Activated CD4-positive, alpha-beta memory T cell treated with anti-CD3 and anti-CD28 coated beads for 36 hours (primary cell): ENCODE measurements at regions not wholly inside any gene's neighbourhood (a gene's known extent, or its start where the extent isn't known, plus 50 kb on each side); places are given as distances from the start of the nearest gene placed in this dataset.
"Not testable (repeated sequence)": the region's sequence is repeated elsewhere in the genome, so short reads cannot be mapped to it uniquely, and the experiment has no call there.

Experiments
- CTCF ChIA-PET: fragments of 350-600 bp; sonication (Branson Sonifier 250); formaldehyde crosslinking; loops from one replicate; lab custom pipeline; 2021; ENCODE audit warnings: antibody characterized with exemption, inconsistent platforms; lab: Charles Lee
- POLR2A ChIA-PET: fragments of 350-600 bp; sonication (Branson Sonifier 250); formaldehyde crosslinking; loops from one replicate; lab custom pipeline; 2021; ENCODE audit warnings: antibody characterized with exemption; lab: Charles Lee
- DNase-seq: peaks from one replicate; pipeline ENCODE4 v3.0.0-alpha.2; 2020
- H3K27ac Mint-ChIP-seq: one replicate; pipeline ENCODE4 v1.8.0; 2021; ENCODE audit warnings: mixed read lengths
- H3K27me3 Mint-ChIP-seq: one replicate; pipeline ENCODE4 v1.8.0; 2021; ENCODE audit warnings: mixed read lengths
- H3K36me3 Mint-ChIP-seq: one replicate; pipeline ENCODE4 v1.8.0; 2021; ENCODE audit warnings: mixed read lengths
- H3K4me1 Mint-ChIP-seq: one replicate; pipeline ENCODE4 v1.8.0; 2021; ENCODE audit warnings: low read depth, mixed read lengths
- H3K4me3 Mint-ChIP-seq: one replicate; pipeline ENCODE4 v1.8.0; 2021; ENCODE audit warnings: mild to moderate bottlenecking, mixed read lengths
- H3K9me3 Mint-ChIP-seq: one replicate; pipeline ENCODE4 v1.8.0; 2021; ENCODE audit warnings: mixed read lengths
- intact Hi-C: fragments of 100-400 bp; cut with micrococcal nuclease; formaldehyde crosslinking; loops from one replicate; pipeline ENCODE4 v1.15.1; 2023

DNA sequence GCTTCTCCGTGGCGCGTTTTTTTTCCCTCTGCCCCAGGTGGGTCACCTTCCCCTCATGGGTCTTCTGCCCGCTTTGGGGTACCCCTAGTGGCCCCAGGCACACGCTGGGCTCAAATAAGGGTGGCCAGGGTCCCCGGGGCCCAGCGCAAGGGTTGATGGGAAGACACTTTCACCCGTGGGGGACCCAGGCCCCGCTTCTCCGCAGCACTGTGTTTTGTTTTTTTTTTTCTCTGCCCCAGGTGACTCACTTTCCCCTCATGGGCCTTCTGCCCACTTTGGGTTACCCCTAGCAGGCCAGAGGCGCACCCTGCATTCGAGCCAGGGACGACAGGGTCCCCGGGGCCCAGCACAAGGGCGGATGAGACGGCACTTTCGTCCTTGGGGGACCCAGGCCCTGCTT is 526.7 kb downstream of the FOXD4L4 start:
- H3K27ac Mint-ChIP-seq, CTCF ChIA-PET, H3K4me1 Mint-ChIP-seq, H3K4me3 Mint-ChIP-seq, H3K36me3 Mint-ChIP-seq, H3K27me3 Mint-ChIP-seq, intact Hi-C loops, H3K9me3 Mint-ChIP-seq, DNase-seq, POLR2A ChIA-PET: not testable (repeated sequence)

DNA sequence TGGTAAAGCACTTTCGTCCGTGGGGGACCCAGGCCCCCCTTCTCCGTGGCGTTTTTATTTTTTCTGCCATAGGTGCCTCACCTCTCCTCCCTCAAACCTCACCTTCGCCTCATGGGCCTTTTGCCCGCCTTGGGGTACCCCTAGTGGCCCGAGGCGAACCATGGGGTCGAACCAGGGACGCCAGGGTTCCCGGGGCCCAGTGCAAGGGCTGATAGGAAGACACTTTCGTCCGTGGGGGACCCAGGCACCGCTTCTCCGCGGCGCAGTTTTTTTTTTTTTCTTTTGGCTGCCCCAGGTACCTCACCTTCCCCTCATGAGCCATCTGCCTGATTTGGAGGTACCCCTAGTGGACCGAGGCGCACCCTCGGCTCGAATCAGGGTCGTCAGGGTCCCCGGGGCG is 527.8 kb downstream of the FOXD4L4 start:
- H3K9me3 Mint-ChIP-seq, H3K27me3 Mint-ChIP-seq, DNase-seq, H3K4me1 Mint-ChIP-seq, H3K4me3 Mint-ChIP-seq, H3K36me3 Mint-ChIP-seq, H3K27ac Mint-ChIP-seq, intact Hi-C loops, POLR2A ChIA-PET, CTCF ChIA-PET: not testable (repeated sequence)

DNA sequence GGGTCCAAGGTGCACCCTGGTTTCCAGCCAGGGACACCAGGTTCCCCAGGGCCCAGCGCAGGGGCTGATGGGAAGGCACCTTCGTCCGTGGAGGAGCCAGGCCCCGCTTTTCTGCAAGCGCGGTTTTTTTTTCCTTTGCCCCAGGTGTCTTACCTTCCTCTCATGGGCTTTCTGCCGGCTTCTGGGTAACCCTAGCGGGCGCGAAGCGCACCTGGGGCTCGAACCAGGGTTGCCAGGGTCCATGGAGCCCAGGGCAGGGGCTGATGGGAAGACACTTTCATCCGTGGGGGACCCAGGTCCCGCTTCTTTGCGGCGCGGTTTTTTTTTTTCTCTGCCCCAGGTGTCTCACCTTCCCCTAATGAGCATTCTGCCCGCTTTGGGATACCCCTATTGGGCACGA is 529.3 kb downstream of the FOXD4L4 start:
- H3K27ac Mint-ChIP-seq, CTCF ChIA-PET, H3K36me3 Mint-ChIP-seq, intact Hi-C loops, H3K27me3 Mint-ChIP-seq, H3K4me1 Mint-ChIP-seq, POLR2A ChIA-PET, H3K9me3 Mint-ChIP-seq: not testable (repeated sequence)
- peak; percentile 19 for DNase-seq
- peak overlapping the region; percentile 5 for H3K4me3 Mint-ChIP-seq

DNA sequence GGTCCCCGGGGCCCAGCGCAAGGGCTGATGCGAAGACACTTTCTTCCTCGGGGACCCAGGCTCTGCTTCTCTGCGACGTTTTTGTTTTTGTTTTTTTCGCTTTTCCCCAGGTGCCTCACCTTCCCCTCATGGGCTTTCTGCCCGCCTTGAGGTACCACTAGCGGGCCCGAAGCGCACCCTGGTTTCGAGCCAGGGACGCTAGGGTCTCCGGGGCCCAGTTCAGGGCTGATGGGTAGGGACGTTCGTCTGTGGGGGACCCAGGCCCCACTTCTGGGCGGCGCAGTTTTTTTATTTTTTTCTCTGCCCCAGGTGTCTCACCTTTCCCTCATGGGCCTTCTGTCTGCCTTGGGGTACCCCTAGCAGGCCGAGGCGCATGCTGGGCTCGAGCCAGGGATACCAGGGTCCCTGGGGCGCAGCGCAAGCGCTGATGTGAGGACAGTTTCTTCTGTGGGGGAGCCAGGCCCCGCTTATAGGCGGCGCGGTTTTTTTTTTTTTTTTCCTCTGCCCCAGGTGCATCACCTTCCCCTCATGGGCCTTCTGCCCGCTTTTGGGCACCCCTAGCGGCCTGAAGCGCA is 530.0 kb downstream of the FOXD4L4 start:
- POLR2A ChIA-PET, H3K36me3 Mint-ChIP-seq, H3K4me1 Mint-ChIP-seq, H3K27me3 Mint-ChIP-seq, H3K4me3 Mint-ChIP-seq, CTCF ChIA-PET, H3K27ac Mint-ChIP-seq, DNase-seq, intact Hi-C loops, H3K9me3 Mint-ChIP-seq: not testable (repeated sequence)

DNA sequence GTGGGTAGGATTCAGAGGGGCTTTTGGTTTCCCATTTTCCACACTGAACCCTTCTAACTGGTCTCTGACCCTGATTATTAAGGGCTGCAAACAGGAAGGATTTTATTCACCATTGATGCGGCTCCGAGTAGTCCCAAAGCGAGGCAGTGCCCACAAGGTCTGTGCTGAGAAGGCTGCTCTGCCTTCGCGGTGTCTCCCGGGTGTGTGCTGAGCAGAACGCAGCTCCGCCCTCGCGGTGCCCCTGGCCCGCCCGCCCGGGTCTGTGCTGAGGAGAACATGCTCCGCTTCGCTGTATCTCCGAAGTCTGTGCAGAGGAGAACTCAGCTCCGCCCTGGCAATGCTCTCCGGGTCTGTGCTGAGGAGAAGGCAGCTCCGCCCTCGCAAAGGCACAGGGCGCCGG is 530.7 kb downstream of the FOXD4L4 start:
- H3K27me3 Mint-ChIP-seq, H3K9me3 Mint-ChIP-seq, H3K36me3 Mint-ChIP-seq, CTCF ChIA-PET, H3K4me3 Mint-ChIP-seq, H3K4me1 Mint-ChIP-seq, POLR2A ChIA-PET, H3K27ac Mint-ChIP-seq, intact Hi-C loops: not testable (repeated sequence)
- DNase-seq: peak; percentile 30

DNA sequence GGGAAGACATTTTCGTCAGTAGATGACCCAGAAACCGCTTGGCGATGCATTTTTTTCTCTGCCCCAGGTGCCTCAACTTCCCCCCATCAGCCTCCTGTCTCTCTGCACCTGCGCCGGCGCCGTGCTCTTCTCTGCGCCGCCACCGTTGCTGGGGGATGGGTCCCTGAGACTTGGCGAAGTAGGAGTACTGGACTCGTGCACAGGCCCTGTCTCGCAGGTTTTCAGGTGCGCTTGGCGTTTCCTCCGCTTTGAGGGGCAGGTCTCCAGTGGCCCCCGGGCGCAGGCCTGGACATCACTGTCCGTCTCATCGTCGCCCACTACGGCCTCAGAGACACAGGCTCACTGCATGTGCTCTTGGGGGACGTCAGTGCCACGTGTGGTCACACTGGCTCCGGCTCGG is 532.1 kb downstream of the FOXD4L4 start:
- H3K9me3 Mint-ChIP-seq, H3K27ac Mint-ChIP-seq, H3K36me3 Mint-ChIP-seq, DNase-seq, intact Hi-C loops, H3K4me1 Mint-ChIP-seq, CTCF ChIA-PET, H3K27me3 Mint-ChIP-seq, POLR2A ChIA-PET: not testable (repeated sequence)
- H3K4me3 Mint-ChIP-seq: peak overlapping the region; percentile 50

DNA sequence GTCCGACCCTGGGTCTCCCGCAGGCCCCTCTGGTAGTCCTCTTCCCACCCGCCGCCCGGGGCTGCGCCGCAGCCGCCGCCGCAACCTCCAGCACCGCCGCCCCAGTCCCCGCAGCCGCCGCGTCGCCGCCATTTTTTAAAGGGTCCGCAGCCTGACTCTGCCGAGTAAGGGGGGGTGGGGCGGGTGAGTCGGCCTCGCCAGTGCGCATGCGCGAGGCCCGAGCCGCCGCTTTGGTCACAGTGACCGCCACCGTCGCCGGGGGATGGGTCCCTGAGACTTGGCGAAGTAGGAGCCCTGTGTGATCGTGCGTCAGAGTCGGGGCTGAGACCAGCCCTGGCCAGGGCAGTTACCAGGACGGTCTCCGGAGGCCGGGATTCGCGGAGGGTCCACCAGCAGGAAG is 532.8 kb downstream of the FOXD4L4 start:
- DNase-seq: peak; percentile 86
- H3K27me3 Mint-ChIP-seq, intact Hi-C loops, POLR2A ChIA-PET, H3K9me3 Mint-ChIP-seq, H3K4me1 Mint-ChIP-seq, CTCF ChIA-PET, H3K36me3 Mint-ChIP-seq: not testable (repeated sequence)
- Mint-ChIP-seq H3K4me3 (peak overlapping the region; percentile 89), H3K27ac (peak overlapping the region; percentile 87)

DNA sequence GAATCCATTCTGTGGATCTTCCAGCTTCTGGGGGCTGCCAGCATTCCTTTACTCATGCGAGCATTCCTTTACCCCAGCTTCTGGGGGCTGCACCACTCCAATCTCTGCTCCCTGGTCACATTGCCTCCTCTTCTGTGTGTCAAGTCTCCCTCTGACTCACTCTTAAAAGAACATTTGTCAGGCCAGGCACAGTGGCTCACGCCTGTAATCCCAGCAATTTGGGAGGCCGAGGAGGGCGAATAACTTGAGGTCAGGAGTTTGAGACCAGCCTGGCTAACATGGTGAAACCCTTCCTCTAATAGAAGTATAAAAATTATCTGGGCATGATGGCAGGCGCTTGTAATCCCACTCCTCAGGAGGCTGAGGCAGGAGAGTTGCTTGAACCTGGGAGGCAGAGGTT is 541.9 kb downstream of the FOXD4L4 start:
- intact Hi-C loops, POLR2A ChIA-PET, DNase-seq, H3K4me3 Mint-ChIP-seq, CTCF ChIA-PET, H3K36me3 Mint-ChIP-seq, H3K9me3 Mint-ChIP-seq, H3K4me1 Mint-ChIP-seq, H3K27me3 Mint-ChIP-seq, H3K27ac Mint-ChIP-seq: not testable (repeated sequence)
